ENCODE measurements at regions not wholly inside any gene's neighbourhood (a gene's known extent, or its start where the extent isn't known, plus 50 kb on each side); places are given as distances from the start of the nearest gene placed in this dataset.

GRCh38 chr16:29151317-29151716 lies 166.5 kb downstream of the LAT start:
- TF ChIP-seq POLR2A (IDR thresholded peaks at IDR 0.05), result no peak
- TF ChIP-seq CTCF (IDR thresholded peaks at IDR 0.05), result no peak
- TF ChIP-seq EP300 (IDR thresholded peaks at IDR 0.05), result no peak

Measured in suprapubic skin (tissue), 3 donors.